ENCODE measurements at regions not wholly inside any gene's neighbourhood (a gene's known extent, or its start where the extent isn't known, plus 50 kb on each side); places are given as distances from the start of the nearest gene placed in this dataset.

GRCh38 chr2:2899826-2900225 is 477.8 kb downstream of the EIPR1 start:
- no peak for TF ChIP-seq CTCF (IDR thresholded peaks at IDR 0.05)
- TF ChIP-seq POLR2A (IDR thresholded peaks at IDR 0.05) = no peak
